Gastrocnemius medialis (tissue), 4 donors: ENCODE measurements at regions not wholly inside any gene's neighbourhood (a gene's known extent, or its start where the extent isn't known, plus 50 kb on each side); places are given as distances from the start of the nearest gene placed in this dataset.
"Not testable (repeated sequence)": the region's sequence is repeated elsewhere in the genome, so short reads cannot be mapped to it uniquely, and the experiment has no call there.

Source experiments
- ATAC-seq, 2 donors: fragments of 150-250 bp; one replicate each; pipeline ENCODE4 v1.9.1; 2016
- DNase-seq, 2 donors: peaks; one replicate each; pipeline ENCODE4 v3.0.0-alpha.2; 2019
- H3K27ac ChIP-seq, 4 donors: fragments of 200-600 bp; sonication (generic); 1 replicate in 1 of 4; 2 replicates in 3 of 4; pipeline ENCODE4 v1.5.1; 2016 to 2018; ENCODE audit warnings: mild to moderate bottlenecking in 2 of 4, moderate library complexity in 1 of 4
- H3K27me3 ChIP-seq, 3 donors: fragments of 200-600 bp; sonication (generic) in 2 of 3; 1 replicate in 1 of 3; 2 replicates in 2 of 3; pipeline versions ENCODE4 v1.5.1 to v1.6.0; 2016 to 2019; ENCODE audit warnings: mild to moderate bottlenecking in 1 of 3, moderate library complexity in 1 of 3
- H3K36me3 ChIP-seq, 2 donors: fragments of 200-600 bp; sonication (generic) in 1 of 2; one replicate each; pipeline ENCODE4 v1.5.1; 2017 to 2018
- H3K4me1 ChIP-seq, 2 donors: fragments of 200-600 bp; sonication (generic) in 1 of 2; one replicate each; pipeline ENCODE4 v1.5.1; 2016 to 2017; ENCODE audit warnings: mild to moderate bottlenecking in 2 of 2
- H3K4me3 ChIP-seq, 4 donors: fragments of 200-600 bp; sonication (generic) in 3 of 4; 1 replicate in 1 of 4; 2 replicates in 3 of 4; pipeline ENCODE4 v1.5.1; 2016 to 2019; ENCODE audit warnings: mild to moderate bottlenecking in 2 of 4
- H3K9me3 ChIP-seq, 3 donors: fragments of 200-600 bp; sonication (generic) in 2 of 3; 1 replicate in 1 of 3; 2 replicates in 2 of 3; pipeline ENCODE4 v1.5.1; 2016 to 2019
- POLR2A ChIP-seq, 2 donors: fragments of 450-650 bp; IDR thresholded peaks; one replicate each; pipeline ENCODE4 v1.6.1; 2017; ENCODE audit warnings: antibody characterized with exemption in 2 of 2, mild to moderate bottlenecking in 2 of 2, moderate library complexity in 2 of 2
- in situ Hi-C, 4 donors: fragments of 200-750 bp; cut with MboI; loops; one replicate each; pipeline versions ENCODE4 v1.15.0 to v1.8.0; 2017; ENCODE audit warnings: low sequenced_read_pairs in 4 of 4
- intact Hi-C: fragments of 100-400 bp; cut with DNase I; formaldehyde crosslinking; loops from one replicate; pipeline ENCODE4 v1.15.1; 2023; ENCODE audit warnings: low total_unique reads
- TF ChIP-seq, protein P1 (sequence below), 5 experiments: fragments of 450-650 bp in 3 of 5; fragments of 200-600 bp in 2 of 5; sonication (generic) in 2 of 5; IDR thresholded peaks in 4 of 5; conservative IDR thresholded peaks in 1 of 5; 1 replicate in 4 of 5; 2 replicates in 1 of 5; pipeline ENCODE4 v1.5.1; 2016 to 2019; ENCODE audit warnings: antibody characterized with exemption in 5 of 5, mild to moderate bottlenecking in 3 of 5, moderate library complexity in 3 of 5

- intact Hi-C loops: loop anchor here (5.0 kb wide), 2 partner anchors 57 to 497 kb away; partner anchors contain the start of gene CAPRIN1
- in situ Hi-C loops: loop anchor here (5.0 to 25.0 kb wide), 5 partner anchors 110 to 370 kb away; partner anchors contain the start of genes NAT10 (in 2 of the 4) and ABTB2 (in 1 of the 4)
- H3K4me3 ChIP-seq: no peak overlapping the region
These were observed 56.6 kb upstream of the CAPRIN1 start for GRCh38 chr11:33994937-33995336.

GRCh38 chr11:33991136-33991535, 60.4 kb upstream of the CAPRIN1 start:
- H3K27me3 ChIP-seq, DNase-seq, H3K4me3 ChIP-seq, intact Hi-C loops, H3K4me1 ChIP-seq, H3K27ac ChIP-seq, ATAC-seq, H3K9me3 ChIP-seq, H3K36me3 ChIP-seq: not testable (repeated sequence)
- in situ Hi-C loops: loop anchor here (10.0 to 25.0 kb wide), 4 partner anchors 114 to 374 kb away; partner anchors contain the start of genes NAT10 (in 2 of the 4) and ABTB2 (in 1 of the 4)

More at GRCh38 chr11:33994937-33995336, 56.6 kb upstream of the CAPRIN1 start:
- ATAC-seq (no peak), DNase-seq (no peak)
- Histone ChIP-seq H3K27me3 (no peaks in the 10 kb centered on the region), H3K36me3 (no peaks in the 10 kb centered on the region), H3K27ac (no peak overlapping the region), H3K4me1 (no peaks in the 10 kb centered on the region), H3K9me3 (no peaks in the 10 kb centered on the region)
- no peak for TF ChIP-seq POLR2A (IDR thresholded peaks at IDR 0.05)
- TF ChIP-seq, protein P1, sequence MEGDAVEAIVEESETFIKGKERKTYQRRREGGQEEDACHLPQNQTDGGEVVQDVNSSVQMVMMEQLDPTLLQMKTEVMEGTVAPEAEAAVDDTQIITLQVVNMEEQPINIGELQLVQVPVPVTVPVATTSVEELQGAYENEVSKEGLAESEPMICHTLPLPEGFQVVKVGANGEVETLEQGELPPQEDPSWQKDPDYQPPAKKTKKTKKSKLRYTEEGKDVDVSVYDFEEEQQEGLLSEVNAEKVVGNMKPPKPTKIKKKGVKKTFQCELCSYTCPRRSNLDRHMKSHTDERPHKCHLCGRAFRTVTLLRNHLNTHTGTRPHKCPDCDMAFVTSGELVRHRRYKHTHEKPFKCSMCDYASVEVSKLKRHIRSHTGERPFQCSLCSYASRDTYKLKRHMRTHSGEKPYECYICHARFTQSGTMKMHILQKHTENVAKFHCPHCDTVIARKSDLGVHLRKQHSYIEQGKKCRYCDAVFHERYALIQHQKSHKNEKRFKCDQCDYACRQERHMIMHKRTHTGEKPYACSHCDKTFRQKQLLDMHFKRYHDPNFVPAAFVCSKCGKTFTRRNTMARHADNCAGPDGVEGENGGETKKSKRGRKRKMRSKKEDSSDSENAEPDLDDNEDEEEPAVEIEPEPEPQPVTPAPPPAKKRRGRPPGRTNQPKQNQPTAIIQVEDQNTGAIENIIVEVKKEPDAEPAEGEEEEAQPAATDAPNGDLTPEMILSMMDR (IDR thresholded peaks at IDR 0.05 in 4 of 5, conservative IDR thresholded peaks at IDR 0.05 in 1 of 5): no peak

- H3K27ac ChIP-seq, DNase-seq, H3K27me3 ChIP-seq, H3K4me1 ChIP-seq, intact Hi-C loops, H3K4me3 ChIP-seq, H3K36me3 ChIP-seq, ATAC-seq, H3K9me3 ChIP-seq: not testable (repeated sequence)
- in situ Hi-C loops: loop anchor here (10.0 to 25.0 kb wide), 4 partner anchors 115 to 375 kb away; partner anchors contain the start of genes NAT10 (in 2 of the 4) and ABTB2 (in 1 of the 4)
These were observed 61.4 kb upstream of the CAPRIN1 start for GRCh38 chr11:33990131-33990530.

DNA sequence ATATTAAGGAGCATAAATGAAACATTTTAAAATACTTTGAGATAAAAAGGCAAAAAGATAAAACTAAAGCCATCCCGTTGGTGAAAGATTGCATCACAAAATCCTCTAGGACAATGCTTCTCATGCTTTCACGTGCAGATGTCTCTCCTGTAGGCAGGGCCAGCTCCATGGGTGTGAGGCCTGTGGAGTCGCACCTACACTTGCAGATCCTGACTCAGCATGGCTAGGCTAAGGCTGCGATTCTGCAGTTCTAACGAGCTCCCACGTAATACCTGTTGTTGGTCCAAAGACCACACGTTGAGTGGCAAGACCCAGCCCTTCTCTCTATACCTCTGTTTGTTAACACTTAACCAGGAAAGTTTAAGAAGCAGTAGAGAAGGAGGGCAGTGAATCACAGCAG, 62.1 kb upstream of the CAPRIN1 start:
- DNase-seq: no peak
- H3K27ac ChIP-seq: no peak overlapping the region
- intact Hi-C loops: no loop called here
- in situ Hi-C loops: loop anchor here in 2 of 4 donors (25.0 kb wide), 2 partner anchors 123 to 373 kb away; partner anchors contain the start of genes ABTB2 (in 1 of the 2) and NAT10 (in 1 of the 2)
- H3K36me3 ChIP-seq: no peaks in the 10 kb centered on the region
- no peaks in the 10 kb centered on the region for H3K27me3 ChIP-seq
- no peaks in the 10 kb centered on the region for H3K4me1 ChIP-seq
- TF ChIP-seq, protein P1 (IDR thresholded peaks at IDR 0.05 in 4 of 5, conservative IDR thresholded peaks at IDR 0.05 in 1 of 5): no peak
- TF ChIP-seq POLR2A (IDR thresholded peaks at IDR 0.05): no peak
- ATAC-seq: no peak
- no peak overlapping the region for H3K4me3 ChIP-seq
- no peaks in the 10 kb centered on the region for H3K9me3 ChIP-seq

DNA sequence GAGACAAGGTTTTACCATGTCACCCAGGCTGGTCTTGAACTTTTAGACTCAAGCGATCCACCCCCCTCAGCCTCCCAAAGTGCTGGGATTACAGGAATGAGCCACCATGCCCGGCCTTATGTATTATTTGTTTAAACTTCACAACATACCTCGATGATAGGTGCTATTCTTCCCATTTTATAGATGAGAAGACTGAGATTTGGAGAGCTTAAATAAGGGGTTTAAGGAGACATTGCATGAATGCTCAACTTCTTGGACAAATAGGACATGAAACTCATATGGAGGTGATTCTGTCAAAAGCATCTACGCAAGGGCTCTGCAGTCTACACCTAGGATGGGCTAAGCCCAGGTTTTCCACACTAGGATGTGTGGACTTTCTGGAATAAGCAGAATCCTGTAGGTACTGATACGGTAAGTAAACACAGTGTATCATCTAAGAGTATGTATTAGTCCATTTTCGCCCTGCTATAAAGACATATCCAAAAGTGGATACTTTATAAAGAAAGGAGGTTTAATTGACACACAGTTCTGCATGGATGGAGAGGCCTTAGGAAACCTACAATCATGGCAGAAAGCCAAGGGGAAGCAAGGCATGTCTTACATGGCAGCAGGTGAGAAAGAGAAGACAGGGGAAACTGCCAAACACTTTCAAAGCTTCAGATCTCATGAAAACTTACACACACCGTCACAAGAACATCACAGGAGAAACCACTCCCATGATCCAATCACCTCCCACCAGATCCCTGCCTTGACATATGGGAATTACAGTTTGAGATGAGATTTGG, 62.8 kb upstream of the CAPRIN1 start:
- intact Hi-C loops (loop anchor here (1.0 kb wide), 1 partner anchor 130 kb away; no protein-coding TSS in a partner anchor), in situ Hi-C loops (loop anchor here in 2 of 4 donors (25.0 kb wide), 2 partner anchors 124 to 374 kb away; partner anchors contain the start of genes ABTB2 (in 1 of the 2) and NAT10 (in 1 of the 2))
- no peaks in the 10 kb centered on the region for H3K9me3 ChIP-seq
- H3K4me3 ChIP-seq: no peak overlapping the region
- no peaks in the 10 kb centered on the region for H3K4me1 ChIP-seq
- TF ChIP-seq, protein P1 (IDR thresholded peaks at IDR 0.05 in 4 of 5, conservative IDR thresholded peaks at IDR 0.05 in 1 of 5): no peak
- no peak for TF ChIP-seq POLR2A (IDR thresholded peaks at IDR 0.05)
- H3K27ac ChIP-seq: no peak overlapping the region
- DNase-seq (no peak), ATAC-seq (no peak)
- no peaks in the 10 kb centered on the region for H3K36me3 ChIP-seq
- H3K27me3 ChIP-seq: no peaks in the 10 kb centered on the region
